ENCODE measurements at regions not wholly inside any gene's neighbourhood (a gene's known extent, or its start where the extent isn't known, plus 50 kb on each side); places are given as distances from the start of the nearest gene placed in this dataset.
A peak's percentile ranks its signal among the peaks of the same experiment; 100 is the strongest.
"Not testable (repeated sequence)": the region's sequence is repeated elsewhere in the genome, so short reads cannot be mapped to it uniquely, and the experiment has no call there.

DNA sequence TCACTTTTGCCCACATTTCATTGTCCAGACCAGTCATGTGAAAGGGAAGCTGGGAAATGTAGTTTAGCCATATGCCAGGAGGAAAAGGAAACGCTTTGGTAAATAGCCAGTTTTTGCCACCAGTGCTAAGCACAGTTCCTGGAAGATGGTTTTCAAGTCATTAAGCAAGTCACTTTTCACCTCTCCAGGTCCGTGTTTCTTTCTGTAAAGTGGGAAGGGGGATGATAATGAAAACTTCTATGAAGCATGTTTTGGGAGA lies 96.6 kb upstream of the TPTE start:
- H3K4me2 ChIP-seq (ENCODE audit: insufficient read depth in 1 of 2, low read depth in 2 of 2, low read length in 2 of 2); H3K4me1 ChIP-seq (replicated peaks in 1 of 4; ENCODE audit: control insufficient read depth in 3 of 4, insufficient read depth in 4 of 4, low read length in 3 of 4); H2BK5ac ChIP-seq (ENCODE audit: low read depth, low read length); H3K79me2 ChIP-seq (ENCODE audit: control insufficient read depth in 1 of 2, insufficient read depth in 2 of 2, low read length in 2 of 2); H4K20me1 ChIP-seq (replicated peaks in 1 of 2; ENCODE audit: control insufficient read depth in 1 of 2, insufficient read depth in 2 of 2, low read length in 2 of 2); H2BK20ac ChIP-seq (ENCODE audit: low read length); H3K36me3 ChIP-seq (ENCODE audit: control insufficient read depth in 2 of 4, insufficient read depth in 4 of 4, low read length in 3 of 4); POLR2A ChIA-PET (ENCODE audit: partially characterized antibody); H3K18ac ChIP-seq (ENCODE audit: extremely low read depth, low read length); H4K5ac ChIP-seq (ENCODE audit: insufficient read length, low read depth, low read length); H2BK12ac ChIP-seq (ENCODE audit: low read depth, low read length); H3K14ac ChIP-seq (ENCODE audit: insufficient read length); H2AK5ac ChIP-seq (ENCODE audit: low read depth, low read length); H2AFZ ChIP-seq (ENCODE audit: low read length); H2BK120ac ChIP-seq (replicated peaks; ENCODE audit: low read depth, low read length); DNase-seq (ENCODE audit: low read depth in 1 of 2, low spot score in 2 of 2); H3K79me1 ChIP-seq (ENCODE audit: low read depth, low read length); H3K23ac ChIP-seq (ENCODE audit: insufficient read length); H4K91ac ChIP-seq (replicated peaks; ENCODE audit: insufficient read length, low read length); H3K27me3 ChIP-seq (replicated peaks in 1 of 4; ENCODE audit: control insufficient read depth in 3 of 4, extremely low read depth in 1 of 4, insufficient read depth in 3 of 4, low read length in 3 of 4); H3K9ac ChIP-seq (replicated peaks in 1 of 4; ENCODE audit: extremely low read depth in 1 of 4, low read depth in 3 of 4, low read length in 3 of 4); H3K4ac ChIP-seq (replicated peaks; ENCODE audit: insufficient read length, low read depth, low read length); CTCF ChIA-PET (ENCODE audit: partially characterized antibody); H4K8ac ChIP-seq (ENCODE audit: extremely low read depth, insufficient read depth, low read length); H3K27ac ChIP-seq (ENCODE audit: low read depth, low read length); H3K4me3 ChIP-seq (ENCODE audit: extremely low read depth in 1 of 4, insufficient read depth in 2 of 4, low read depth in 3 of 4, low read length in 4 of 4); H2BK15ac ChIP-seq (ENCODE audit: low read length); H3K23me2 ChIP-seq (ENCODE audit: low read depth, low read length); H3K56ac ChIP-seq (replicated peaks; ENCODE audit: insufficient read length, low read depth, low read length): not testable (repeated sequence)
- peaks cover 72 to 81% of the 10 kb centered on the region in 2 experiments for H3K9me3 ChIP-seq (ENCODE audit: insufficient read depth in 2 of 2, low read depth in 1 of 2, low read length in 1 of 2)
- peak; percentile 36 for FAIRE-seq
- WGBS, 2 experiments (ENCODE audit: extremely low coverage in 1 of 2, insufficient coverage in 1 of 2, insufficient read length in 1 of 2, insufficient replicate concordance in 2 of 2, low coverage in 1 of 2, low lambda C conversion rate in 2 of 2, missing lambda C conversion rate in 1 of 2), result 67% methylated on average over 2 of the region's 2 CpGs; no CpG with 5 or more reads in 1 of the 2 experiments

Measured in H1 (cell line).